CD4-positive, alpha-beta memory T cell (primary cell): ENCODE measurements at regions not wholly inside any gene's neighbourhood (a gene's known extent, or its start where the extent isn't known, plus 50 kb on each side); places are given as distances from the start of the nearest gene placed in this dataset.

Source experiments
- CTCF ChIA-PET: fragments of 350-600 bp; sonication (Branson Sonifier 250); formaldehyde crosslinking; loops from one replicate; lab custom pipeline; 2021; ENCODE audit warnings: inconsistent platforms; ENCODE audit not compliant: partially characterized antibody; lab: Charles Lee
- POLR2A ChIA-PET: fragments of 350-600 bp; sonication (Branson Sonifier 250); formaldehyde crosslinking; loops from one replicate; lab custom pipeline; 2021; ENCODE audit not compliant: partially characterized antibody; lab: Charles Lee
- DNase-seq, 5 donors: peaks; one replicate each; pipeline versions ENCODE4 v3.0.0 to v3.0.0-alpha.2; 2020 to 2022; ENCODE audit warnings: mixed read lengths in 1 of 5
- H3K27ac ChIP-seq: one replicate; pipeline ENCODE4 v1.7.0; 2013; ENCODE audit warnings: low read depth, low read length
- H3K27me3 ChIP-seq: 2 replicates; pipeline ENCODE4 v1.7.0; 2013; ENCODE audit warnings: mild to moderate bottlenecking, low read length, moderate library complexity; ENCODE audit not compliant: insufficient read depth
- H3K36me3 ChIP-seq: 2 replicates; pipeline ENCODE4 v1.7.0; 2013; ENCODE audit warnings: mild to moderate bottlenecking, low read length, moderate library complexity; ENCODE audit not compliant: insufficient read depth
- H3K4me1 ChIP-seq: 2 replicates; pipeline ENCODE4 v1.7.0; 2013; ENCODE audit warnings: mild to moderate bottlenecking, low read length, moderate library complexity; ENCODE audit not compliant: insufficient read depth
- H3K4me3 ChIP-seq, 2 donors: one replicate each; pipeline ENCODE4 v1.7.0; 2013; ENCODE audit warnings: low read length in 2 of 2, mild to moderate bottlenecking in 1 of 2
- H3K9me3 ChIP-seq, 2 donors: one replicate each; pipeline ENCODE4 v1.7.0; 2013; ENCODE audit warnings: low read length in 2 of 2, control low read depth in 1 of 2; ENCODE audit not compliant: control insufficient read depth in 1 of 2
- H3K27ac Mint-ChIP-seq, 7 donors: one replicate each; pipeline ENCODE4 v1.8.0; 2020 to 2021; ENCODE audit warnings: mixed read lengths in 7 of 7, mild to moderate bottlenecking in 6 of 7, inconsistent platforms in 3 of 7, moderate library complexity in 3 of 7
- H3K27me3 Mint-ChIP-seq, 2 donors: one replicate each; pipeline ENCODE4 v1.8.0; 2020 to 2021; ENCODE audit warnings: mixed read lengths in 2 of 2
- H3K36me3 Mint-ChIP-seq, 2 donors: one replicate each; pipeline ENCODE4 v1.8.0; 2020 to 2021; ENCODE audit warnings: mixed read lengths in 2 of 2, inconsistent platforms in 1 of 2, mild to moderate bottlenecking in 1 of 2
- H3K4me1 Mint-ChIP-seq, 4 donors: one replicate each; pipeline ENCODE4 v1.8.0; 2020 to 2021; ENCODE audit warnings: mixed read lengths in 4 of 4, mild to moderate bottlenecking in 1 of 4
- H3K4me3 Mint-ChIP-seq, 8 donors: one replicate each; pipeline ENCODE4 v1.8.0; 2020 to 2021; ENCODE audit warnings: mixed read lengths in 8 of 8, mild to moderate bottlenecking in 7 of 8, moderate library complexity in 6 of 8, inconsistent platforms in 3 of 8
- H3K9me3 Mint-ChIP-seq, 8 donors: one replicate each; pipeline ENCODE4 v1.8.0; 2020 to 2021; ENCODE audit warnings: mixed read lengths in 8 of 8, mild to moderate bottlenecking in 5 of 8, inconsistent platforms in 3 of 8, moderate library complexity in 1 of 8
- intact Hi-C: fragments of 100-400 bp; cut with micrococcal nuclease; formaldehyde crosslinking; loops from one replicate; pipeline ENCODE4 v1.15.1; 2023

- Mint-ChIP-seq H3K9me3 (peaks cover 0 to 7% (median under 1%) of the 10 kb centered on the region in 8 donors), H3K27me3 (peaks cover under 1 to 1% of the 10 kb centered on the region in 2 donors), H3K36me3 (no peaks in the 10 kb centered on the region), H3K4me3 (no peak overlapping the region), H3K4me1 (no peaks in the 10 kb centered on the region), H3K27ac (no peak overlapping the region)
- Histone ChIP-seq H3K4me1 (no peaks in the 10 kb centered on the region), H3K4me3 (no peak overlapping the region), H3K36me3 (no peaks in the 10 kb centered on the region), H3K9me3 (no peaks in the 10 kb centered on the region), H3K27me3 (no peaks in the 10 kb centered on the region), H3K27ac (no peak overlapping the region)
- DNase-seq, result no peak
- ChIA-PET POLR2A (no interaction called here), CTCF (no interaction called here)
- intact Hi-C loops, result no loop called here
These were observed 114.8 kb upstream of the CST7 start for GRCh38 chr20:24834310-24834709.

- intact Hi-C loops, result no loop called here
- Mint-ChIP-seq H3K9me3 (peaks cover 0 to 7% (median under 1%) of the 10 kb centered on the region in 8 donors), H3K27ac (no peak overlapping the region), H3K4me3 (no peak overlapping the region), H3K36me3 (no peaks in the 10 kb centered on the region), H3K4me1 (no peaks in the 10 kb centered on the region), H3K27me3 (peaks cover 2 to 3% of the 10 kb centered on the region in 2 donors)
- Histone ChIP-seq H3K27me3 (no peaks in the 10 kb centered on the region), H3K4me3 (no peak overlapping the region), H3K36me3 (no peaks in the 10 kb centered on the region), H3K4me1 (no peaks in the 10 kb centered on the region), H3K27ac (no peak overlapping the region), H3K9me3 (no peaks in the 10 kb centered on the region)
- CTCF ChIA-PET, result no interaction called here
- DNase-seq, result no peak
- POLR2A ChIA-PET, result no interaction called here
These were observed 113.9 kb upstream of the CST7 start for GRCh38 chr20:24835195-24835594.

GRCh38 chr20:24836041-24836533 lies 113.0 kb upstream of the CST7 start:
- Mint-ChIP-seq H3K27ac (no peak overlapping the region), H3K27me3 (peaks cover 2 to 4% of the 10 kb centered on the region in 2 donors), H3K4me1 (no peaks in the 10 kb centered on the region), H3K9me3 (peaks cover 0 to under 1% (median 0%) of the 10 kb centered on the region in 8 donors), H3K36me3 (no peaks in the 10 kb centered on the region), H3K4me3 (no peak overlapping the region)
- CTCF ChIA-PET, result no interaction called here
- Histone ChIP-seq H3K36me3 (no peaks in the 10 kb centered on the region), H3K27me3 (no peaks in the 10 kb centered on the region), H3K9me3 (no peaks in the 10 kb centered on the region), H3K4me1 (no peaks in the 10 kb centered on the region), H3K27ac (no peak overlapping the region), H3K4me3 (no peak overlapping the region)
- POLR2A ChIA-PET, result no interaction called here
- no peak for DNase-seq
- intact Hi-C loops, result no loop called here

- Histone ChIP-seq H3K27ac (no peak overlapping the region), H3K27me3 (no peaks in the 10 kb centered on the region), H3K4me1 (no peaks in the 10 kb centered on the region), H3K36me3 (no peaks in the 10 kb centered on the region), H3K9me3 (no peaks in the 10 kb centered on the region), H3K4me3 (no peak overlapping the region)
- H3K27me3 Mint-ChIP-seq, result peaks cover 2 to 4% of the 10 kb centered on the region in 2 donors
- ChIA-PET POLR2A (no interaction called here), CTCF (no interaction called here)
- intact Hi-C loops, result no loop called here
- H3K27ac Mint-ChIP-seq, result no peak overlapping the region
- no peak overlapping the region for H3K4me3 Mint-ChIP-seq
- no peaks in the 10 kb centered on the region for H3K9me3 Mint-ChIP-seq
- no peaks in the 10 kb centered on the region for H3K4me1 Mint-ChIP-seq
- DNase-seq, result no peak
- H3K36me3 Mint-ChIP-seq, result no peaks in the 10 kb centered on the region
These were observed 112.3 kb upstream of the CST7 start for GRCh38 chr20:24836661-24837299.

- peak overlapping the region in 1 of 7 donors; percentile 72 for H3K27ac Mint-ChIP-seq
- H3K4me3 Mint-ChIP-seq, result no peak overlapping the region
- H3K9me3 ChIP-seq, result no peaks in the 10 kb centered on the region
- H3K4me1 Mint-ChIP-seq, result no peaks in the 10 kb centered on the region
- no peaks in the 10 kb centered on the region for H3K36me3 ChIP-seq
- DNase-seq, result no peak
- no peaks in the 10 kb centered on the region for H3K4me1 ChIP-seq
- H3K4me3 ChIP-seq, result no peak overlapping the region
- H3K9me3 Mint-ChIP-seq, result peaks cover 0 to 2% (median 0%) of the 10 kb centered on the region in 8 donors
- peaks cover 2 to 4% of the 10 kb centered on the region in 2 donors for H3K27me3 Mint-ChIP-seq
- no peak overlapping the region for H3K27ac ChIP-seq
- H3K27me3 ChIP-seq, result no peaks in the 10 kb centered on the region
- POLR2A ChIA-PET, result no interaction called here
- H3K36me3 Mint-ChIP-seq, result no peaks in the 10 kb centered on the region
- CTCF ChIA-PET, result no interaction called here
- intact Hi-C loops, result no loop called here
These were observed 111.2 kb upstream of the CST7 start for GRCh38 chr20:24837781-24838450.

- H3K4me3 Mint-ChIP-seq, result no peak overlapping the region
- CTCF ChIA-PET, result no interaction called here
These were observed 110.2 kb upstream of the CST7 start for GRCh38 chr20:24838546-24839535.

More at GRCh38 chr20:24838546-24839535, 110.2 kb upstream of the CST7 start:
- no peaks in the 10 kb centered on the region for H3K4me1 Mint-ChIP-seq
- no peak overlapping the region for H3K27ac Mint-ChIP-seq
- Histone ChIP-seq H3K9me3 (no peaks in the 10 kb centered on the region), H3K4me3 (no peak overlapping the region), H3K27me3 (no peaks in the 10 kb centered on the region), H3K27ac (no peak overlapping the region), H3K4me1 (no peaks in the 10 kb centered on the region), H3K36me3 (no peaks in the 10 kb centered on the region)
- H3K9me3 Mint-ChIP-seq, result peaks cover 0 to 2% (median 0%) of the 10 kb centered on the region in 8 donors
- no peak for DNase-seq
- H3K36me3 Mint-ChIP-seq, result no peaks in the 10 kb centered on the region
- peaks cover 2 to 4% of the 10 kb centered on the region in 2 donors for H3K27me3 Mint-ChIP-seq
- POLR2A ChIA-PET, result no interaction called here
- intact Hi-C loops, result no loop called here
